Stimulated activated CD8-positive, alpha-beta memory T cell treated with anti-CD3 and anti-CD28 coated beads, Interleukin-15, amount 100 ng/mL, for 24 hours (primary cell): ENCODE measurements at regions not wholly inside any gene's neighbourhood (a gene's known extent, or its start where the extent isn't known, plus 50 kb on each side); places are given as distances from the start of the nearest gene placed in this dataset.
"Not testable (repeated sequence)": the region's sequence is repeated elsewhere in the genome, so short reads cannot be mapped to it uniquely, and the experiment has no call there.

Experiments
- DNase-seq: peaks from one replicate; pipeline ENCODE4 v3.0.0-alpha.2; 2020; ENCODE audit warnings: low read depth

DNA sequence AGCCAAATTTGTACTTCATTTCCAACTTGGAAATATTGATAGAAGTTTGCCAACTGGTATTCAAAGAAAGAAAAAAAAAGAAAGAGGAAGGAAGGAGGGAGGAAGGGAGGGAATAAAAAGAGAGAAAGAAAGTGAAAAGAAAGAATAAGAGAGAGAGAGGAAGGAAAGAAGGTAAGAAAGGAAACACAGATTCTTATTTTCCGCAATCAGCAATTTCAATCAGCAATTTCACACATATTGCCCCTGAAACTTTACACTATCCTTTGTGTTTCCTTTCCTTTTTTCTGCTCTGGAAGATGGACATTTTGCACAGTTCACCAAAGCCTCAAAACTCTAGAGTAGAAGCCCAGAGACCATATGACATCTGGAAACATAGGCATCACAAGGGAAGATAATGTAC, 888.1 kb downstream of the REEP3 start:
- no peak for DNase-seq

DNA sequence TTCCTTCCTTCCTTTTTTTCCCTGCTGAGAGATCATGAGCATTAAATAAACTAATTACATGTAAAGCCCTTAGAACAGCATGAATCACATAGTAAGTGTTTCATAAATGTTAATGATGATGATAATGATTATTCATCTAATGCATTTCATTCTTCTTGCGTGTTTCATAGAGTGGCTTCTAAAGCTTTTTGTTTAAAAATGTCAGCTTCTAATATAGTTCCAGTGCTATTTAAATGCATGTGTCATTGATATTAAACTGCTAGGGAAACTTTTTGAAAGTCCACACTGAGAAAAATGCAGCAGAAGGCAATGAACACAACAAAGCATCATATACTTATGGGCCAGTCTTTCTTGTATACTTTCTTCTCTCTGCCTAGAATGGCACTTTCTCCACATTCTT, 894.8 kb downstream of the REEP3 start:
- DNase-seq, result no peak

DNA sequence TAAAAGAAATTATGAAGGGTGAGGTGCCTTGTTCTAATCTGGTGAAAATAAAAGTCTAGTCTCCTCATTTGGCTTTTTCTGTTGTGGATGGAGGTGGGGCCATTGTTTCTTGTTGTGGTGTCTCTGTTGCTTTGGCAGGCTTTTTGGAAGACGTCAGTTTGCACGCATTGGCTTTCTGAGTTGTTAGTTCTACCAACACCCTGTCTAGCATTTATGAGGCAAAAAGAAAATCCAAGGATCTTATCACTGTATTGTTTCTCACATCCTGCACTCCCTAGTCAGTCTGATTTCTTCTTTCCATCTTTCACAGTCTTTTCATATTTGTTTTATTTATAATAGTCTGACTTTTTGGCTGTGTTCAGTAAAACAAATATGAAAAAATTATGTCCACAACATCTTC, 898.3 kb downstream of the REEP3 start:
- no peak for DNase-seq

DNA sequence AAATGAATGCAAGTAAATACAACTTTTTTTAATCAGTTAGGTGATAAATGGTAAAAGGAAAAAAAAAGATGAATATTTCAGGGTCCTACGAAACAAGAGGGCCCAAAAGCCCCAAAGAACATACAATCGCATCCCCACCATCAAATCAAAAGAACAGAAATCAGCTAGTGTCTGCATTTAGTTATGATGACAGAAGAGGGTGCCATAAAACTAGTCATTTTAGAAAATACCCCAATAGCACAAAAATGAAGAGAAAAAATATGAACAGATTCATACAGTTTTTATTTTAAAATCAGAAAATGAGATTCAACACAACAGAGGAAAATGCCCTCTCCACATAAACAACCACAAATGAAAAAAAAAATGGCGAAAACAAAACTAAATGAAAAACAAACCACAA, 905.5 kb downstream of the REEP3 start:
- DNase-seq, result no peak

DNA sequence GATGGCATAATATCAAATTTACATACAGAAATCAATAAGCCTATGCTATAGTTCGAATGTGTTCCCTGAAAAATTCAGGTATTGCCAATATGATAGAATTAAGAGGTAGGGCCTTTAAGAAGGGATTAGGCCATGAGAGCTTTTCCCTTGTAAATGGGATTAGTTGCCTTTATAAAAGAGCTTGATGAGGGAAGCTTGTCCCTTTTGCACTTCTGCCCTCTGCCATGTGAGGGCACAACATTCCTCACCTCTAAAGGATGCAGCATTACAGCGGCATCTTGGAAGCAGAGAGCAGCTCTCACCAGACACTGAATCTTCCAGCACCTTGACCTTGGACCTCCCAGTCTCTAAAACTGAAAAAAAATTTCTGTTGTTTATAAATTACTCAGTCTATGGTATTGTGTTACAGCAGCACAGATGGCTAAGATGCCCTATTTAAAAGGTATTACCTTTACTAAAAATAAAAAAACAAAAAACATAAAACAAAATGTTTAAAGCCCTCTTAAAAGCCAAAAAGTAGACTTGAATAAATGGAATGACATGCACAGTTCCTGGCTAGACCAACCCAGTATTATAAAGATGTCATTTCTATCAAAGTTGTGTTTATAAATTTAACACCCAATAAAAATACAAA, 909.6 kb downstream of the REEP3 start:
- DNase-seq, result no peak

DNA sequence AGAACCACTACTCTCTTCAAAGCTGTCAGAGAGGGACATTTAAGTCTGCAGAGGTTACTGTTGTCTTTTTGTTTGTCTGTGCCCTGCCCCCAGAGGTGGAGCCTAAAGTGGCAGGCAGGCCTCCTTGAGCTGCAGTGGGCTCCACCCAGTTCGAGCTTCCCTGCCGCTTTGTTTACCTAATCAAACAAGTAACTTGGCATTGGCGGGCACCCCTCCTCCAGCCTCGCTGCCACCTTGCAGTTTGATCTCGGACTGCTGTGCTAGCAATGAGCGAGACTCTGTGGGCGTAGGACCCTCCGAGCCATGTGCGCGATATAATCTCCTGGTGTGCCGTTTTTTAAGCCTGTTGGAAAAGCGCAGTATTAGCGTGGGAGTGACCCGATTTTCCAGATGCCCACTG, 920.7 kb downstream of the REEP3 start:
- DNase-seq, result not testable (repeated sequence)

DNA sequence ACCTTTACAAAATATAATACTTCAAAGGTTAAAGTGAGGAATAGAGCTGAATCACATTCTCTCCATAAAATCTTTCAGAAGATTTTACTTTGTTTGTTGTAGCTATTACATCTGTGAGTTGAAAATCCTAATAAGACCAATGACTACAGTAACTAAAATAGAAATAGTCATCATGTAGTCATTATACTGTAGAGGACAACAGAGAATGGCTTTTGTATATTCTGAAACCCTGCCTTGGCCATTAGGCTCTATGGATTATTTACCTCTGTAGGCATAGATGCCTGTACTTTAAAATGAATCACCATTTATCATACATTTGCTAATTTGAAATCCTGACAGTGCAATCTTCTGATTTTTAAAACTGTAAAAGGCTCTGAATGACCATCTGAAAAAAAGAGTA, 923.0 kb downstream of the REEP3 start:
- DNase-seq, result no peak

DNA sequence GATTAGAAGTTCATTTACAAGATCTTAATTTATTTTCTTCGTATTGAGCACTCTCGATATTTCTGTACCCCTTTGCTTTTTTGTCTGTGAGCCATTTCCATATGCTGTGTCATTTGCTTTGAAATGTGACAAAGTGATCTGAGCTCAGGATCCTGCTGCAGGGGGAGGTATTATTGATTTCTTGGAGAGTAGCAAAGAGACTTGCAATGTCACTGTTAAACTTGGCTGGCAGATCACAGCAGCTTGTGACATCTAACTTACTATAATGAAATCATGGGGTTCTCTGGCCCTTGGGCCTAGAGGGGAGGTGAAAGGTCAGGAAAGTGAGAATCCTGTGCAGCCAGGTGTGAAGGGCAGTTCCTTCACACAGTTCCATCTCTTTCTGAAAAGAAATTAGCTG, 923.4 kb downstream of the REEP3 start:
- DNase-seq, result no peak

DNA sequence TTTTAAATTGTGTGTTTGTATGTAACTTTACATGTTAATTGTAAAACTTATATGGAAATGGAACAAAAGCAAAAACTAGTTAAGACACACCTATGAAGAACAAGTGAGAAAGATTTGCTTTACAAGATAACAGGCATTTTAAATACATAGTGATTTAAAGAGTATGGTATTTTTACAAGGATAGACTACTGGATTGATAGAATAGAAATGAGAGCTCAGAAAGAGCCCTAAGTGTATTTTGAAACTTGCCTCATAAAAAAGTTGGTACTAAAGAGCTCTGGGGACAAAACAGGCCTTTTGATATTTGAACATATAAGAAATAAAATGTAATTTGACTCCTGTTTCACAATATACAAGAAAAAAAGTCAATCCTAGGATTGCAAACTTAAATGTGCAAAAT, 928.4 kb downstream of the REEP3 start:
- DNase-seq, result no peak

DNA sequence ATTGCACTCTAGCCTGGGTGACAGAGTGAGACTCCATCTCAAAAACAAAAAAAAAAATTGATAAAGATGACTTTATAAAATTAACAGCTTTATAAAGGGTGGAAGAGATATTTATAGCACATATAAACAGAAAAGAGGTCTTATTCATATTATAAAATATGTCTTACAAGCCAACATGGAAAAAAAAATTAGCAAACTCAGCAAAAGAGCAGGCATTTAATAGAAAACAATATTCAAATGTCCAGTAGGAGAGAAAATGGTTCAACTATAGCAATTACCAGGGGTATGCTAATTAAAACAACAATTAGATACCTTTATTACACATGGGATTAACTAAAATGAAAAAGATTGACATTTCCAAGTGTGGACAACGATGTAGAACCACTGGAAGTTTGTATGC, 929.1 kb downstream of the REEP3 start:
- no peak for DNase-seq

DNA sequence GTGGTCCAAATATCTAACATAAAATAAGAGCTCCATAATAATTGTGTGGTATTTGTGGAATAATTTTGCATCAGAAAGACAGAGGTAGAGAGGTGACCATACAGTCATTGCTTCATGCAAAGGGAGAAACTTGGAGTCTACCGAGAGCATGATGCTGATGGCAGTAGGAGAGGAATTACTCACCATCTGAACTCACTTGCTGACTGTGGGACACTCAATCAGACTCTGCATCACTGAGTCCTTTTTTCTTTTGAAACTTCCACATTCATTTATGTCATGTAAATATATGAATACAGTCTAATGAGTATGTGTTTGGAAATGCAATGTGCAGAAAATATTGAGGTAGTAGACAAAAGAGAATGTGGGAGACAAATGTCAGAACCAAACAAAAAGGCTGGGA, 933.8 kb downstream of the REEP3 start:
- DNase-seq, result no peak

DNA sequence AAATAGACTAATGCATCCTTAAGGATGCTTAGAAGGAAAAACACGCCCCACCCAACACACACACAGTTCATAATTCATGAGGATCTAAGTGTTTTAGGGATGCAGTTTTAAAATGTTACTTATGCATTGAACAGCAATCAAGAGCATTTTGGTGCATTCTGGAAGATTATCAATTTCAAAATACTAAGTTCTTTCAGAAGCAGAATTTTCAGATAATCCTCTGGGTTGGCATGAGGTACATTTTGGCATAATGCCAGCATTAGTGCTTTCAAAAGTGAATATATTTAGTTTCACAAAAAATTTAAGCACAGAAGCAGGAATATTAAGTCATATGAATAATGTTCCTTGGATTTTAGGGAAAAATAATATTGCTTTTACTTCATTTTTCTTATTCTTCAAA, 937.1 kb downstream of the REEP3 start:
- no peak for DNase-seq

DNA sequence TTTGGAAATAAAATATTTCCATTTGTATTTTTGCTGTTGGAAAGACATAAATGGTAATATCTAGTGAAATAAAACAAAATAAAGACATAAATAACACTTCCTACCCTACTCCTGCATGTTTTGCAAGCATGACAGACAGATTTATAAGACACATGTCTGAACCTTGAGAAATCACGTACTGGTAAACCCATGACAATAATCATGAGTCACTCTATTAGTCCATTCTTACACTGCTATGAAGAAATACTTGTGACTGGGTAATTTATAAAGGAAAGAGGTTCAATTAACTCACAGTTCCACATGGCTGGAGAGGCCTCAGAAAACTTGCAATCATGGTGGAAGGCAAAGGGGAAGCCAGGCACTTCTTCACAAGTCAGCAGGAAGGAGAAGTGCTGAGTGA, 942.2 kb downstream of the REEP3 start:
- no peak for DNase-seq

DNA sequence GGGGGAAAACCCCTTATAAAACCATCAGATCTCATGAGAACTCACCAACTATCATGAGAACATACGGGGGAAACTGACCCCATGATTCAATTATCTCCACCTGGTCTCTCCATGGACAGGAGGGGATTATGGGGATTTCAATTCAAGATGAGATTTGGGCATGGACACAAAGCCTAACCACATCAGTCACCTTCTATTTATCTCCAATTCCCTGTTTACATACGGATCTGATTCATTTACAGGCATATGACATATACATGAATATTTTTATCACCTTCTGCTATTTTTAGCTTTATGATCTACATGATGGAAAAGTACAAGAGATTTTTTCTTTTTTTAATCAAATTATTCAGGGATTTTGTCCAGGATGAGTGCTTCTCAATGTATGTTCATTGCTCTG, 944.5 kb downstream of the REEP3 start:
- no peak for DNase-seq

DNA sequence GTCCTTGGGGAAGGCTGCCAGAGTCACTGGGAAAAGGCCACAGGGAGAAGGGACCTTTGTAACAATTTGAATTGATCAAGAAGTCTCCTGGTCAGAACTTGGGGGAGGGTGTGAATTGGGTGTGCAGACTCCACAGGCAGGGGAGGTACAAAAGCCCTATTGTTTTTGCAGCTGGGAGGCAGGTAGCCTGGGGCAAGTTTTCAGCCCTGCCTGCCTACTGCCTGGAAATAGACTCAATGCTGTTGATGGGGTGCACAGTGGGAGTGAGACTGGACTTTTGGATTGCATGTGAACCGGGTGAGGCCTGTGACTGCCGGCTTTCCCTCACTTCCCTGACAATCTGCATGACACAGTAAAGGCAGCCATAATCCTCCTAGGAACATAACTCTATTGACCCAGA, 947.0 kb downstream of the REEP3 start:
- DNase-seq, result no peak

DNA sequence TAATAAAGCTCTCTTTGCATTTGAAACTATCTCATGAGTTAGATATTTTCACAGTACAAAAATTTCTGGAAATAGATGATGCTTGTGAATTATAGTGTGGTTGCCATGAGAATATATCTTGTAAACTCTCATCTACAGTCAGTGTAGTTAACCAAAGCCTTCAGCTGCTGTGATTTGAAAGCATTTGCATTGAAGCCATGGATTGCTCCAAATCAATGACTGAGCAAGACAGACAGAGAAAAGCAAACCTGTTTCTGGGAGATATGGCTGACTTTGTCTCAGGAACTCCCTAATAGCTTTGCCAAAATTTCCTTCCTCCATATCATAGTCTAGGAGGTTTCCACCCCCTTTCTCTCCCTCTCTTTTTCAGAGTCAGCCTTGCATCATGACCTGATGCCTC, 955.3 kb downstream of the REEP3 start:
- DNase-seq, result no peak

DNA sequence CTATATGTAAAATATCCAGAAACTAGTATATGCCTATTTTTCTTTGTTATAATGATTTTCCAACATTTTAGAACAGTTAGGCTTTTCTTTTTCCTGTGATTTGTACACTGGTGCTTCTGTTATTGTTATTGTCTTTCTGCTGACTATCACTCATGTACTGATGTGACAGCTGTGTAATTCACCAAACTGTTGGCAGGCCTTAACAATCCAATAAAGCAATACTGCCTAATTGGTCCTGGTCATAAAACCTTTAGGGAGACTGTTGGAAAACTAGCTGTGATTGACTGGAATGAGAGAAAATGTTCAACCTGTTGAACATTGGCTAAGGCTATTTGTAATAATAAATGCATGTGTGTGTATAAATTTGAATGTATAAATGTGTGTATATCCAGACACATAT, 956.6 kb downstream of the REEP3 start:
- no peak for DNase-seq

DNA sequence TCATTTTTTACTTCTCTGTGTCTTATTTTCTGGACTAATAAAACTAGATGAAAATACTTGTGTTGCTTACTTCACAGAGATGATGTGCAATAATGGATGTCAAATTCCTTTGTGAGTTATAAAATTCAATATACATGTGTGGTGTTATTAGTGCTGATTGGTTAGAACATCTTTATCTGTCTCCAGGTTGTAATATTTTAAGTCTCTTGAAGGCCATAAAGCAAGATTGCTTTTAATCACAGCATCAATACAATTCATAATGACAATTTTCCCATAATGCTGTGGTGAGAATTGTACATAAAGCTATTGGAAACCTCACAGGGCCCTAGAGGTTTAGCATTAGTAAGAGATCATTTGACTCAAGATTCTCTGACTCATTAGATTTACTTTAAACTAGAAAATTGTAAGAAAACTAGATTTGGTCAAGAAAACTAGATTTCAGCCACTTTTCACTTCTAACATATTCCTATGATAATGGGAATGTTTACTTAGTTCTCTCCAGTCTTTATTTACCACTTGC, 963.7 kb downstream of the REEP3 start:
- no peak for DNase-seq

DNA sequence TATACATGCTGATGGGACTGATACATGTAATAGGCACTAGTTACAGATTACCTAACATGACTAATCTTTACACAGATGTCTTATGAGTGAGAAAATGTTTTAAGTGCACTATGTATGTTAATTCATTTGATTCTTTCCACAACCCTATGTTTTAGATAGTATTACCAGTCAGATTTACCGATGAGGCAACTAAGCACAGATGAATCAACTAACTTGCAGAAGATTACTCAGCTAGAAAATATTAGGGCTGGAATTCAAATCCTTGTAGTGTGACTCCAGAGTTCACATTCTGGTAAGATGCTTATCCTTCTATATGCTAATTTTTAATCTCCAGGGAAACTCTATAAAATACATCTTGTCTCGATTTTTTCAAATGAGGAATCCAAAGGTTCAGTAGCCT, 964.9 kb downstream of the REEP3 start:
- no peak for DNase-seq

DNA sequence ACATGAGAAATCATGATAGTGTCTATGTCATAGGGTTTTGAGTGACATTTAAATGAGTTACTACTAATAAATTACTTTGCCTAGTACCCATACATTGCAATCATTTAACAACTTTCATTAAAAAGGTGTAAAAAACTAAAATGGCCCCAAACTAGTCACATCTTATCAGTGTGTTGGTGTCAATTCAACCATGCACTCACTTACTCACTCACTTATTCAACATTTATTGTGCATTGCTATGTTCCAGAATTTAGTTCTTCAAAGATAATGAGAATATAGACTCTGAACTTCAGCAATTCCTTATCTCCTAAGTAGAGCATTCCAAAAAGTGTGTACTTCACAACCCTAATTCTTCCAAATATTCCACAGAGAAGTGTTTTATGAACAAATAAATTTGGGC, 965.7 kb downstream of the REEP3 start:
- no peak for DNase-seq

DNA sequence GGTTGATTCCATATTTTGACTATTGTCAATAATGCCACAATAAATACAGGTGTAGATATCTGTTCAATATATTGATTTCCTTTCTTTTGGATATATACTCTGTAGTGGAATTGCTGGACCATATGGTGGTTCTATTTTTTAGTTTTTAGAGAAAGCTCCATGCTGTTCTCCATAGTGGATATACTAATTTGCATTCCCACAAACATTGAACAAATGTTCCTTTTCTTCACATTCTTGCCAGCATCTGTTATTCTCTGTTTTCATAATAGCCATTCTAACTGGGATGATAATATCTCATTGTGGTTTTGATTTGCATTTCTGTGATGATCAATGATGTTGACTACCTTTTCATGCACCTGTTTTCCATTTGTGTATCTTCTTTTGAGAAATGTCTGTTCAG, 973.7 kb downstream of the REEP3 start:
- no peak for DNase-seq

DNA sequence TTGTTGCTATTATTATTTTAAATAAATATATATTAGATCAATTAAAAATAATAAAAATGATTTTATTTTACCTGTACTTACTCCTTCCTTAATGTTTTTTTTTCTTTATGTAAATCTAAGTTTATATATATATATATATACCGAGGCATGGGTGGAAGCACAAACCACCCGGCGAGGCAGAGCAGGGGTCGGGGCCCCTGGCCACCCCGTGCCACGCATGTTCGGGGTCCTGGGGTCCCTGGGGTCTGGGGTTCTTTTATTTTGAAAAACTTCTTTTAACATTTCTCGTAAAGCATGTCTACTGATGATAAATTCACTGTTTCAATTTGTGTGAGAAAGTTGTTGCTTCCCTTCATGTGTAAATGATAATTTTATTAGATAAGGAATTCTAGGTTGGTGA, 976.1 kb downstream of the REEP3 start:
- DNase-seq, result no peak

DNA sequence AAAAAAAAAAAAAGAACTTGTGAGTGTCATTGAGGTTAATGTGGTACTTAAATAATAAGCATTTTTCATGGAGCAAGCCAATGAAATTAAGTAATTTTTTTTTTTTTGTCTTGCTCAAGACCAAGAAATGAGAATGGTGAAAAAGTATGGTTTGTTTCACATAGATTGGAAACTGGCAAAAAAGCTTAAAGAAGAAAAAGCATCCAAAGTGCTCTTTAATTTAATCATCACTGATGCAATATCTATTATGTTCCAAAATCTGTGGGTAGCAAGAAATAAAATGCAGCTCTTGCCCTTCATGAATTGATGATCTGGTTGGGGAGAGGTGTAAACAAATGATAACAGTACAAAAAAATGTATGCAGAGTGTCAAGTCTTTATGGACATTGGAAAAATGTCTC, 980.6 kb downstream of the REEP3 start:
- DNase-seq, result no peak

DNA sequence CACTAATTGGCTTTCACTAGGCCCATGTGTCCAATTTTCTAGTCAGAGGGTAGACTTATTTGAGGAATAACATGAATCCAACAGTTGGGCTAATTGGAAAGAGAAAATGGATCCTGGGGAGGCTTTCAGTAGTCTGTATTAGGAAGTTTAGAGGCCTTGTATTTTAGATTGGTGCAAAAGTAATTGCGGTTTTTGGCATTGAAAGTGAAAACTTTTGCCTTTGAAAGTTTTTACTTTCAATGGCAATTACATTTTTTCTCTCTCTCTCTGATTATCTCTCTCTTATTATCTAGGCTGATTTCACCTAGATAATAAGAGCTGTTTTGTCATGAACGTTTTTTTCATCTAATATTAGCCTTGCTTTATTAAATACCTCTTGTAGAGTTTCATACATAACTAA, 981.7 kb downstream of the REEP3 start:
- no peak for DNase-seq

DNA sequence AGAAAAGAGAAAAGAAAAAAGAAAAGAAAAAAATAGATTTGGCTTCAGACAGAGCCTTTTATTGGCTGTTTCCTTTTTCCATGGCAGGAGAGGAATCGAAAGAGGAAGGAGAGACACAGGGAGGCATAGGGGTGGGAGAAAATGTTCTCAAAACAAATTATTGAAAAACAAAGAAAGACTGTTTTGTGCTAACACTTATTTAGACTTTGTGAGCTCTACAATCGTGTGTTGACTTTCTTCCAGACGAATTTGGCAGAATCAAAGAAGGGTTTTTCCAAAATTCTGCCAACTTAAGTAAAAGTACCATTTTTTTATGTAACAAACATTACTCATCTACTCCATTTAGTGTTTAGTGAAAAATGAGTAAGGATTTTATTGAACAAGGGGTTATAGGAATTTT, 982.2 kb downstream of the REEP3 start:
- DNase-seq, result no peak
